Activated naive CD4-positive, alpha-beta T cell treated with anti-CD3 and anti-CD28 coated beads, Interleukin-2, amount 10 ng/mL, durations not matched to agents 7 days and 5 days (primary cell): ENCODE measurements at regions not wholly inside any gene's neighbourhood (a gene's known extent, or its start where the extent isn't known, plus 50 kb on each side); places are given as distances from the start of the nearest gene placed in this dataset.
"Not testable (repeated sequence)": the region's sequence is repeated elsewhere in the genome, so short reads cannot be mapped to it uniquely, and the experiment has no call there.

Source experiments
- CTCF ChIA-PET: fragments of 350-600 bp; sonication (Branson Sonifier 250); formaldehyde crosslinking; loops from one replicate; lab custom pipeline; 2021; ENCODE audit warnings: antibody characterized with exemption; lab: Charles Lee
- DNase-seq: peaks from one replicate; pipeline ENCODE4 v3.0.0-alpha.2; 2020
- H3K27ac Mint-ChIP-seq: one replicate; pipeline ENCODE4 v1.8.0; 2021; ENCODE audit warnings: mild to moderate bottlenecking, moderate library complexity, mixed read lengths
- H3K27me3 Mint-ChIP-seq: one replicate; pipeline ENCODE4 v1.8.0; 2021; ENCODE audit warnings: mild to moderate bottlenecking, mixed read lengths
- H3K36me3 Mint-ChIP-seq: one replicate; pipeline ENCODE4 v1.8.0; 2021; ENCODE audit warnings: mixed read lengths
- H3K4me1 Mint-ChIP-seq: one replicate; pipeline ENCODE4 v1.8.0; 2021; ENCODE audit warnings: mixed read lengths
- H3K4me3 Mint-ChIP-seq: one replicate; pipeline ENCODE4 v1.8.0; 2021; ENCODE audit warnings: mild to moderate bottlenecking, moderate library complexity, mixed read lengths
- H3K9me3 Mint-ChIP-seq: one replicate; pipeline ENCODE4 v1.8.0; 2021; ENCODE audit warnings: mixed read lengths

- DNase-seq, H3K4me3 Mint-ChIP-seq, CTCF ChIA-PET, H3K27me3 Mint-ChIP-seq, H3K36me3 Mint-ChIP-seq, H3K9me3 Mint-ChIP-seq, H3K4me1 Mint-ChIP-seq, H3K27ac Mint-ChIP-seq: not testable (repeated sequence)
These were observed 159.7 kb upstream of the SH3BP4 start for GRCh38 chr2:234792096-234792495.

GRCh38 chr2:234790380-234790779 is 161.4 kb upstream of the SH3BP4 start:
- no peak overlapping the region for H3K4me3 Mint-ChIP-seq
- H3K27me3 Mint-ChIP-seq = peaks cover 16% of the 10 kb centered on the region
- no peak for DNase-seq
- no peaks in the 10 kb centered on the region for H3K4me1 Mint-ChIP-seq
- H3K9me3 Mint-ChIP-seq = no peaks in the 10 kb centered on the region
- CTCF ChIA-PET = no interaction called here
- no peak overlapping the region for H3K27ac Mint-ChIP-seq
- no peaks in the 10 kb centered on the region for H3K36me3 Mint-ChIP-seq

GRCh38 chr2:234789556-234790325 is 162.1 kb upstream of the SH3BP4 start:
- CTCF ChIA-PET = no interaction called here
- no peak for DNase-seq
- H3K27me3 Mint-ChIP-seq = peaks cover 16% of the 10 kb centered on the region
- H3K9me3 Mint-ChIP-seq = no peaks in the 10 kb centered on the region
- H3K36me3 Mint-ChIP-seq = no peaks in the 10 kb centered on the region
- no peak overlapping the region for H3K4me3 Mint-ChIP-seq
- H3K4me1 Mint-ChIP-seq = no peaks in the 10 kb centered on the region
- H3K27ac Mint-ChIP-seq = no peak overlapping the region

GRCh38 chr2:234788841-234789240 is 163.0 kb upstream of the SH3BP4 start:
- Mint-ChIP-seq H3K4me3 (no peak overlapping the region), H3K9me3 (peaks cover 6% of the 10 kb centered on the region)
- CTCF ChIA-PET = no interaction called here

GRCh38 chr2:234788381-234788780 is 163.4 kb upstream of the SH3BP4 start:
- no peak overlapping the region for H3K4me3 Mint-ChIP-seq
- H3K27me3 Mint-ChIP-seq = peaks cover 16% of the 10 kb centered on the region
- H3K27ac Mint-ChIP-seq = no peak overlapping the region
- H3K9me3 Mint-ChIP-seq = peaks cover 10% of the 10 kb centered on the region
- H3K36me3 Mint-ChIP-seq = no peaks in the 10 kb centered on the region
- CTCF ChIA-PET = no interaction called here
- DNase-seq = no peak
- no peaks in the 10 kb centered on the region for H3K4me1 Mint-ChIP-seq

More at GRCh38 chr2:234788841-234789240, 163.0 kb upstream of the SH3BP4 start:
- H3K27ac Mint-ChIP-seq = no peak overlapping the region
- H3K27me3 Mint-ChIP-seq = peaks cover 16% of the 10 kb centered on the region
- DNase-seq = no peak
- no peaks in the 10 kb centered on the region for H3K4me1 Mint-ChIP-seq
- H3K36me3 Mint-ChIP-seq = no peaks in the 10 kb centered on the region

- H3K27ac Mint-ChIP-seq = no peak overlapping the region
- DNase-seq = no peak
- no peaks in the 10 kb centered on the region for H3K4me1 Mint-ChIP-seq
- H3K4me3 Mint-ChIP-seq = no peak overlapping the region
- peaks cover 16% of the 10 kb centered on the region for H3K27me3 Mint-ChIP-seq
- H3K36me3 Mint-ChIP-seq = no peaks in the 10 kb centered on the region
- CTCF ChIA-PET = no interaction called here
- H3K9me3 Mint-ChIP-seq = peaks cover 20% of the 10 kb centered on the region
These were observed 164.7 kb upstream of the SH3BP4 start for GRCh38 chr2:234787114-234787513.

GRCh38 chr2:234773764-234774409 is 177.9 kb upstream of the SH3BP4 start:
- Mint-ChIP-seq H3K27ac (no peak overlapping the region), H3K36me3 (no peaks in the 10 kb centered on the region), H3K27me3 (no peaks in the 10 kb centered on the region), H3K4me1 (no peaks in the 10 kb centered on the region), H3K4me3 (no peak overlapping the region), H3K9me3 (no peaks in the 10 kb centered on the region)
- no peak for DNase-seq
- CTCF ChIA-PET = no interaction called here

- Mint-ChIP-seq H3K4me1 (no peaks in the 10 kb centered on the region), H3K27me3 (no peaks in the 10 kb centered on the region), H3K9me3 (no peaks in the 10 kb centered on the region), H3K4me3 (no peak overlapping the region), H3K27ac (no peak overlapping the region), H3K36me3 (no peaks in the 10 kb centered on the region)
- CTCF ChIA-PET = no interaction called here
- no peak for DNase-seq
These were observed 178.7 kb upstream of the SH3BP4 start for GRCh38 chr2:234773129-234773528.

GRCh38 chr2:234772733-234773060 is 179.1 kb upstream of the SH3BP4 start:
- Mint-ChIP-seq H3K4me3 (no peak overlapping the region), H3K9me3 (no peaks in the 10 kb centered on the region), H3K36me3 (no peaks in the 10 kb centered on the region), H3K4me1 (no peaks in the 10 kb centered on the region), H3K27ac (no peak overlapping the region), H3K27me3 (no peaks in the 10 kb centered on the region)
- CTCF ChIA-PET = no interaction called here
- DNase-seq = no peak

- Mint-ChIP-seq H3K27me3 (no peaks in the 10 kb centered on the region), H3K36me3 (no peaks in the 10 kb centered on the region), H3K27ac (no peak overlapping the region), H3K4me3 (no peak overlapping the region), H3K9me3 (no peaks in the 10 kb centered on the region), H3K4me1 (no peaks in the 10 kb centered on the region)
- CTCF ChIA-PET = no interaction called here
- no peak for DNase-seq
These were observed 179.7 kb upstream of the SH3BP4 start for GRCh38 chr2:234771980-234772732.

- H3K36me3 Mint-ChIP-seq = no peaks in the 10 kb centered on the region
- no peak overlapping the region for H3K4me3 Mint-ChIP-seq
- H3K27me3 Mint-ChIP-seq = no peaks in the 10 kb centered on the region
- H3K9me3 Mint-ChIP-seq = no peaks in the 10 kb centered on the region
- H3K27ac Mint-ChIP-seq = no peak overlapping the region
- no peak for DNase-seq
- CTCF ChIA-PET = no interaction called here
- H3K4me1 Mint-ChIP-seq = no peaks in the 10 kb centered on the region
These were observed 180.6 kb upstream of the SH3BP4 start for GRCh38 chr2:234771176-234771575.

GRCh38 chr2:234770715-234771141 is 181.1 kb upstream of the SH3BP4 start:
- Mint-ChIP-seq H3K27me3 (no peaks in the 10 kb centered on the region), H3K36me3 (no peaks in the 10 kb centered on the region)

GRCh38 chr2:234770031-234770506 is 181.7 kb upstream of the SH3BP4 start:
- CTCF ChIA-PET = interaction anchor here (0.8 kb wide), 1 partner anchor 81 kb away, joined by 4 read pairs; no protein-coding TSS in a partner anchor
- Mint-ChIP-seq H3K27ac (no peak overlapping the region), H3K4me3 (no peak overlapping the region), H3K9me3 (no peaks in the 10 kb centered on the region), H3K27me3 (no peaks in the 10 kb centered on the region), H3K36me3 (no peaks in the 10 kb centered on the region), H3K4me1 (no peaks in the 10 kb centered on the region)
- no peak for DNase-seq

More at GRCh38 chr2:234770715-234771141, 181.1 kb upstream of the SH3BP4 start:
- no peak for DNase-seq
- H3K27ac Mint-ChIP-seq = no peak overlapping the region
- H3K4me3 Mint-ChIP-seq = no peak overlapping the region
- no peaks in the 10 kb centered on the region for H3K9me3 Mint-ChIP-seq
- H3K4me1 Mint-ChIP-seq = no peaks in the 10 kb centered on the region
- CTCF ChIA-PET = no interaction called here

- no peak for DNase-seq
- Mint-ChIP-seq H3K4me3 (no peak overlapping the region), H3K27me3 (no peaks in the 10 kb centered on the region), H3K27ac (no peak overlapping the region), H3K4me1 (no peaks in the 10 kb centered on the region), H3K9me3 (no peaks in the 10 kb centered on the region), H3K36me3 (no peaks in the 10 kb centered on the region)
- CTCF ChIA-PET = no interaction called here
These were observed 183.1 kb upstream of the SH3BP4 start for GRCh38 chr2:234768608-234769196.
